ENCODE measurements at regions not wholly inside any gene's neighbourhood (a gene's known extent, or its start where the extent isn't known, plus 50 kb on each side); places are given as distances from the start of the nearest gene placed in this dataset.
A peak's percentile ranks its signal among the peaks of the same experiment; 100 is the strongest.

GRCh38 chr5:32935283-32935682, 224.2 kb downstream of the NPR3 start:
- H3K4me1 Mint-ChIP-seq (ENCODE audit: low read depth, unreplicated experiment), result no peaks in the 10 kb centered on the region
- FAIRE-seq (peak; percentile 20), DNase-seq (ENCODE audit: low read depth) (no peak)
- H3K27ac ChIP-seq (ENCODE audit: low read depth, low read length), result no peak overlapping the region
- no peak overlapping the region for H3K9ac ChIP-seq (ENCODE audit: low read length)
- no peak overlapping the region for H2AFZ ChIP-seq (ENCODE audit: low read depth, low read length)
- no peak overlapping the region for H3K4me3 Mint-ChIP-seq (ENCODE audit: unreplicated experiment)
- H3K27me3 ChIP-seq (ENCODE audit: insufficient read depth, low read length), result no peaks in the 10 kb centered on the region
- H3K9me3 Mint-ChIP-seq (ENCODE audit: unreplicated experiment), result peaks cover 2% of the 10 kb centered on the region
- H4K20me1 ChIP-seq (ENCODE audit: insufficient read depth, low read length), result no peaks in the 10 kb centered on the region
- H3K9me3 ChIP-seq (ENCODE audit: insufficient read depth, low read depth, low read length), result no peaks in the 10 kb centered on the region
- H3K36me3 ChIP-seq (ENCODE audit: insufficient read depth, low read length), result no peaks in the 10 kb centered on the region
- H3K27me3 Mint-ChIP-seq (ENCODE audit: low read depth, unreplicated experiment), result no peaks in the 10 kb centered on the region
- TF ChIP-seq, protein P1, sequence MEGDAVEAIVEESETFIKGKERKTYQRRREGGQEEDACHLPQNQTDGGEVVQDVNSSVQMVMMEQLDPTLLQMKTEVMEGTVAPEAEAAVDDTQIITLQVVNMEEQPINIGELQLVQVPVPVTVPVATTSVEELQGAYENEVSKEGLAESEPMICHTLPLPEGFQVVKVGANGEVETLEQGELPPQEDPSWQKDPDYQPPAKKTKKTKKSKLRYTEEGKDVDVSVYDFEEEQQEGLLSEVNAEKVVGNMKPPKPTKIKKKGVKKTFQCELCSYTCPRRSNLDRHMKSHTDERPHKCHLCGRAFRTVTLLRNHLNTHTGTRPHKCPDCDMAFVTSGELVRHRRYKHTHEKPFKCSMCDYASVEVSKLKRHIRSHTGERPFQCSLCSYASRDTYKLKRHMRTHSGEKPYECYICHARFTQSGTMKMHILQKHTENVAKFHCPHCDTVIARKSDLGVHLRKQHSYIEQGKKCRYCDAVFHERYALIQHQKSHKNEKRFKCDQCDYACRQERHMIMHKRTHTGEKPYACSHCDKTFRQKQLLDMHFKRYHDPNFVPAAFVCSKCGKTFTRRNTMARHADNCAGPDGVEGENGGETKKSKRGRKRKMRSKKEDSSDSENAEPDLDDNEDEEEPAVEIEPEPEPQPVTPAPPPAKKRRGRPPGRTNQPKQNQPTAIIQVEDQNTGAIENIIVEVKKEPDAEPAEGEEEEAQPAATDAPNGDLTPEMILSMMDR (IDR thresholded peaks at IDR 0.05; ENCODE audit: insufficient read depth, low read depth, low read length), result no peak
- no peak for TF ChIP-seq EZH2 (IDR thresholded peaks at IDR 0.05; ENCODE audit: insufficient read depth, low read length)
- H3K79me2 ChIP-seq (ENCODE audit: insufficient read depth, low read length), result no peaks in the 10 kb centered on the region
- no peaks in the 10 kb centered on the region for H3K4me1 ChIP-seq (ENCODE audit: insufficient read depth, low read length)
- no peak overlapping the region for H3K27ac Mint-ChIP-seq (ENCODE audit: unreplicated experiment)
- H3K36me3 Mint-ChIP-seq (ENCODE audit: low read depth, unreplicated experiment), result no peaks in the 10 kb centered on the region
- H3K4me2 ChIP-seq (ENCODE audit: low read length), result no peak overlapping the region
- no peak overlapping the region for H3K4me3 ChIP-seq (ENCODE audit: insufficient read depth, low read depth, low read length)

DNA sequence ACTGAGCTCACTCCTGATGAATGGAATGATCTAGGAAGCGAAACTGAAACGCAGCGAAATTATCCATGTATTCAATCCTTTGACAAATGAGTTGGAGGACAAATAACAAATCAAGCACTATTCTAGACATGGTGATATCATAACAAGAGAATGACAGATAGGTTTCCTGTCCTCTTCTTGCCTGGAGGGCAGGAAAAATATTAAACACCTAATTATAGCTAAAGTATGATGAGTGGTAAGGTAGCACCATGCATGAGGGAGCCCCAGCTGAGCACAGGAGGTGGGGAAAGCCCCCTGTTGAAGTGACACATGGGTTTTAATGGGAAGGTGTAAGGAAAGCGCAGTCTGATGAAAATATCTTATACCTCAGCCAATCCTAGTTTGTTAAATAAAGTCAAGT, 225.2 kb downstream of the NPR3 start:
- Histone ChIP-seq H3K4me3 (ENCODE audit: insufficient read depth, low read depth, low read length) (no peak overlapping the region), H3K79me2 (ENCODE audit: insufficient read depth, low read length) (no peaks in the 10 kb centered on the region), H3K4me2 (ENCODE audit: low read length) (no peak overlapping the region), H4K20me1 (ENCODE audit: insufficient read depth, low read length) (no peaks in the 10 kb centered on the region), H3K9me3 (ENCODE audit: insufficient read depth, low read depth, low read length) (no peaks in the 10 kb centered on the region), H3K27me3 (ENCODE audit: insufficient read depth, low read length) (no peaks in the 10 kb centered on the region), H3K27ac (ENCODE audit: low read depth, low read length) (no peak overlapping the region), H3K4me1 (ENCODE audit: insufficient read depth, low read length) (no peaks in the 10 kb centered on the region), H2AFZ (ENCODE audit: low read depth, low read length) (no peak overlapping the region), H3K36me3 (ENCODE audit: insufficient read depth, low read length) (no peaks in the 10 kb centered on the region), H3K9ac (ENCODE audit: low read length) (no peak overlapping the region)
- FAIRE-seq (no peak), DNase-seq (ENCODE audit: low read depth) (no peak)
- Mint-ChIP-seq H3K36me3 (ENCODE audit: low read depth, unreplicated experiment) (no peaks in the 10 kb centered on the region), H3K4me3 (ENCODE audit: unreplicated experiment) (no peak overlapping the region), H3K27me3 (ENCODE audit: low read depth, unreplicated experiment) (no peaks in the 10 kb centered on the region), H3K9me3 (ENCODE audit: unreplicated experiment) (peaks cover 2% of the 10 kb centered on the region), H3K4me1 (ENCODE audit: low read depth, unreplicated experiment) (no peaks in the 10 kb centered on the region), H3K27ac (ENCODE audit: unreplicated experiment) (no peak overlapping the region)
- TF ChIP-seq EZH2 (IDR thresholded peaks at IDR 0.05; ENCODE audit: insufficient read depth, low read length), result no peak
- TF ChIP-seq, protein P1 (IDR thresholded peaks at IDR 0.05; ENCODE audit: insufficient read depth, low read depth, low read length), result no peak

GRCh38 chr5:32942225-32942989, 231.3 kb downstream of the NPR3 start:
- Mint-ChIP-seq H3K9me3 (ENCODE audit: unreplicated experiment) (peaks cover 3% of the 10 kb centered on the region), H3K36me3 (ENCODE audit: low read depth, unreplicated experiment) (no peaks in the 10 kb centered on the region), H3K4me1 (ENCODE audit: low read depth, unreplicated experiment) (no peaks in the 10 kb centered on the region), H3K4me3 (ENCODE audit: unreplicated experiment) (no peak overlapping the region), H3K27me3 (ENCODE audit: low read depth, unreplicated experiment) (peaks cover 2% of the 10 kb centered on the region), H3K27ac (ENCODE audit: unreplicated experiment) (no peak overlapping the region)
- no peak for TF ChIP-seq EZH2 (IDR thresholded peaks at IDR 0.05; ENCODE audit: insufficient read depth, low read length)
- TF ChIP-seq, protein P1 (IDR thresholded peaks at IDR 0.05; ENCODE audit: insufficient read depth, low read depth, low read length), result peak; percentile 36
- H3K27me3 ChIP-seq (ENCODE audit: insufficient read depth, low read length), result no peaks in the 10 kb centered on the region
- DNase-seq (ENCODE audit: low read depth) (no peak), FAIRE-seq (no peak)
- H3K9me3 ChIP-seq (ENCODE audit: insufficient read depth, low read depth, low read length), result no peaks in the 10 kb centered on the region
- H2AFZ ChIP-seq (ENCODE audit: low read depth, low read length), result no peak overlapping the region
- no peaks in the 10 kb centered on the region for H3K79me2 ChIP-seq (ENCODE audit: insufficient read depth, low read length)
- H3K4me3 ChIP-seq (ENCODE audit: insufficient read depth, low read depth, low read length), result no peak overlapping the region
- no peak overlapping the region for H3K9ac ChIP-seq (ENCODE audit: low read length)
- no peaks in the 10 kb centered on the region for H3K36me3 ChIP-seq (ENCODE audit: insufficient read depth, low read length)
- no peak overlapping the region for H3K4me2 ChIP-seq (ENCODE audit: low read length)
- no peaks in the 10 kb centered on the region for H4K20me1 ChIP-seq (ENCODE audit: insufficient read depth, low read length)
- H3K4me1 ChIP-seq (ENCODE audit: insufficient read depth, low read length), result no peaks in the 10 kb centered on the region
- H3K27ac ChIP-seq (ENCODE audit: low read depth, low read length), result no peak overlapping the region
